HCT116 (cell line): ENCODE measurements at regions not wholly inside any gene's neighbourhood (a gene's known extent, or its start where the extent isn't known, plus 50 kb on each side); places are given as distances from the start of the nearest gene placed in this dataset.
A peak's percentile ranks its signal among the peaks of the same experiment; 100 is the strongest.

Source experiments
- ATAC-seq: fragments of 200-7000 bp; cut with Tn5 transposase; 2 replicates; pipeline ENCODE4 v1.9.1; 2020; ENCODE audit warnings: mild to moderate bottlenecking, moderate library complexity
- BruUV-seq: library from RNA; stranded (reverse); fragments of 400-500 nt; replicated peaks from 2 replicates; lab custom pipeline; 2021; lab: Mats Ljungman, UMichigan
- CTCF ChIA-PET: fragments of 300-600 bp; sonication (Branson Sonifier 250); formaldehyde crosslinking; loops from one replicate; lab custom pipeline; 2021; ENCODE audit warnings: antibody characterized with exemption; lab: Charles Lee
- POLR2A ChIA-PET: fragments of 300-600, 350-600 bp; sonication (Branson Sonifier 250); formaldehyde crosslinking; loops from one replicate; lab custom pipeline; 2021; ENCODE audit warnings: antibody characterized with exemption; lab: Charles Lee
- RAD21 ChIA-PET, 2 experiments: fragments of 300-600 bp; sonication (Branson Sonifier 250); formaldehyde crosslinking; loops; one replicate each; lab custom pipeline; 2023; ENCODE audit warnings: low total read pairs in 2 of 2; ENCODE audit not compliant: uncharacterized antibody in 2 of 2, unreplicated experiment in 2 of 2, low non-redundant PET in 1 of 2; lab: Charles Lee
- DNase-seq: peaks from one replicate; pipeline ENCODE4 v3.0.0-alpha.2; 2010; ENCODE audit warnings: low read depth, low spot score
- H2AFZ ChIP-seq: fragments of 200-600 bp; shearing (Covaris generic), sonication (generic); 2 replicates; pipeline ENCODE4 v1.6.1; 2017; ENCODE audit warnings: low read depth, mixed run types, mixed read lengths, antibody characterized with exemption, low read length; ENCODE audit not compliant: poor library complexity, severe bottlenecking
- H3K27ac ChIP-seq: 2 replicates; pipeline ENCODE4 v1.5.1; 2012; ENCODE audit warnings: low read depth, low read length
- H3K27me3 ChIP-seq: fragments of 200-600 bp; sonication (generic); 2 replicates; pipeline ENCODE4 v1.6.1; 2016; ENCODE audit warnings: mixed run types, low read length, mixed read lengths; ENCODE audit not compliant: insufficient read depth
- H3K36me3 ChIP-seq, 2 experiments: fragments of 200-500 bp in 1 of 2; fragments of 200-600 bp in 1 of 2; sonication (Bioruptor generic) in 1 of 2; sonication (generic) in 1 of 2; 2 replicates each; pipeline versions ENCODE4 v1.5.1 to v1.6.1; 2014 to 2016; ENCODE audit warnings: low read length in 2 of 2, inconsistent platforms in 1 of 2, mixed read lengths in 1 of 2, mixed run types in 1 of 2; ENCODE audit not compliant: insufficient read depth in 2 of 2, control insufficient read depth in 1 of 2
- H3K4me1 ChIP-seq, 2 experiments: fragments of 200-600 bp in 1 of 2; sonication (generic) in 1 of 2; 2 replicates each; pipeline versions ENCODE4 v1.5.1 to v1.6.1; 2012 to 2017; ENCODE audit warnings: low read length in 2 of 2, inconsistent platforms in 1 of 2, mild to moderate bottlenecking in 1 of 2, mixed read lengths in 1 of 2, mixed run types in 1 of 2, moderate library complexity in 1 of 2; ENCODE audit not compliant: insufficient read depth in 2 of 2, control insufficient read depth in 1 of 2
- H3K4me2 ChIP-seq: fragments of 200-600 bp; sonication (generic); 2 replicates; pipeline ENCODE4 v1.6.1; 2017; ENCODE audit warnings: mixed run types, low read length, mixed read lengths
- H3K4me3 ChIP-seq, 2 experiments: fragments of 200-600 bp in 1 of 2; sonication (generic) in 1 of 2; replicated peaks in 1 of 2; 2 replicates each; pipeline ENCODE4 v1.5.1; 2011 to 2016; ENCODE audit warnings: low read length in 2 of 2, control low read depth in 1 of 2, low read depth in 1 of 2, mild to moderate bottlenecking in 1 of 2, mixed read lengths in 1 of 2, mixed run types in 1 of 2
- H3K79me2 ChIP-seq: fragments of 200-600 bp; sonication (generic); 2 replicates; pipeline ENCODE4 v1.6.1; 2017; ENCODE audit warnings: mild to moderate bottlenecking, mixed run types, low read length, moderate library complexity, mixed read lengths; ENCODE audit not compliant: insufficient read depth
- H3K9ac ChIP-seq: fragments of 200-600 bp; sonication (generic); 2 replicates; pipeline ENCODE4 v1.6.1; 2016; ENCODE audit warnings: low read length, mixed read lengths
- H3K9me2 ChIP-seq: fragments of 200-600 bp; sonication (generic), shearing (Covaris generic); 2 replicates; pipeline ENCODE4 v1.6.1; 2017; ENCODE audit warnings: mixed run types, mild to moderate bottlenecking, moderate library complexity; ENCODE audit not compliant: insufficient read depth
- H3K9me3 ChIP-seq, 2 experiments: fragments of 200-500 bp in 1 of 2; fragments of 200-600 bp in 1 of 2; sonication (Bioruptor generic) in 1 of 2; sonication (generic) in 1 of 2; 2 replicates each; pipeline ENCODE4 v1.6.1; 2014 to 2017; ENCODE audit warnings: low read length in 2 of 2, mixed read lengths in 2 of 2, inconsistent platforms in 1 of 2, low read depth in 1 of 2, mild to moderate bottlenecking in 1 of 2, mixed run types in 1 of 2, moderate library complexity in 1 of 2; ENCODE audit not compliant: control insufficient read depth in 1 of 2, insufficient read depth in 1 of 2
- H4K20me1 ChIP-seq: fragments of 200-600 bp; sonication (generic), shearing (Covaris generic); 2 replicates; pipeline ENCODE4 v1.6.1; 2017; ENCODE audit warnings: mixed run types, mild to moderate bottlenecking, moderate library complexity; ENCODE audit not compliant: insufficient read depth
- CBX3 ChIP-seq: IDR thresholded peaks from 2 replicates; pipeline ENCODE4 v1.6.1; 2012; ENCODE audit warnings: low read depth
- CEBPB ChIP-seq: IDR thresholded peaks from 2 replicates; pipeline ENCODE4 v1.6.1; 2012; ENCODE audit warnings: low read depth
- EGR1 ChIP-seq: IDR thresholded peaks from 2 replicates; pipeline ENCODE4 v1.6.1; 2012; ENCODE audit warnings: low read depth
- ELF1 ChIP-seq: IDR thresholded peaks from 2 replicates; pipeline ENCODE4 v1.6.1; 2012; ENCODE audit warnings: low read depth, borderline replicate concordance
- FOSL1 ChIP-seq: IDR thresholded peaks from 2 replicates; pipeline ENCODE4 v1.6.1; 2012; ENCODE audit warnings: low read depth
- JUND ChIP-seq: IDR thresholded peaks from 2 replicates; pipeline ENCODE4 v1.6.1; 2012
- POLR2A ChIP-seq: IDR thresholded peaks from 2 replicates; pipeline ENCODE4 v1.7.0; 2011; ENCODE audit warnings: borderline replicate concordance; ENCODE audit not compliant: insufficient read depth, insufficient read length; ENCODE audit errors: extremely low read depth
- POLR2AphosphoS5 ChIP-seq: IDR thresholded peaks from 2 replicates; pipeline ENCODE4 v1.6.1; 2011; ENCODE audit warnings: mild to moderate bottlenecking, low read depth, low read length, moderate library complexity
- RAD21 ChIP-seq: IDR thresholded peaks from 2 replicates; pipeline ENCODE4 v1.6.1; 2012; ENCODE audit warnings: low read depth, mild to moderate bottlenecking
- SIN3A ChIP-seq: IDR thresholded peaks from 2 replicates; pipeline ENCODE4 v1.6.1; 2012; ENCODE audit warnings: low read depth
- SRF ChIP-seq: IDR thresholded peaks from 2 replicates; pipeline ENCODE4 v1.6.1; 2012; ENCODE audit warnings: low read depth
- YY1 ChIP-seq: IDR thresholded peaks from 2 replicates; pipeline ENCODE4 v1.6.1; 2011; ENCODE audit warnings: low read length, low read depth, moderate library complexity, mild to moderate bottlenecking; ENCODE audit not compliant: insufficient replicate concordance; ENCODE audit errors: extremely low read depth
- ZFX ChIP-seq: fragments of 450-650 bp; IDR thresholded peaks from 2 replicates; pipeline ENCODE4 v1.6.1; 2017
- ZNF274 ChIP-seq: fragments of 200-500 bp; sonication (Bioruptor generic); IDR thresholded peaks from 2 replicates; pipeline ENCODE4 v1.6.1; 2014; ENCODE audit warnings: mild to moderate bottlenecking, low read depth, low read length, inconsistent platforms
- intact Hi-C: fragments of 100-400 bp; cut with micrococcal nuclease; formaldehyde crosslinking; loops from 2 replicates; pipeline ENCODE4 v1.10.0; 2022
- TF ChIP-seq, protein P1 (sequence below): IDR thresholded peaks from 2 replicates; pipeline ENCODE4 v1.6.1; 2012
- TF ChIP-seq, protein P2 (sequence below): IDR thresholded peaks from 2 replicates; pipeline ENCODE4 v1.6.1; 2011; ENCODE audit warnings: mild to moderate bottlenecking, low read length, moderate library complexity; ENCODE audit not compliant: insufficient replicate concordance; ENCODE audit errors: extremely low read depth
- TF ChIP-seq, protein P3 (sequence below), 3 experiments: fragments of 200-600 bp in 1 of 3; sonication (generic) in 1 of 3; IDR thresholded peaks in 2 of 3; conservative IDR thresholded peaks in 1 of 3; 2 replicates each; pipeline ENCODE4 v1.5.1; 2012 to 2017; ENCODE audit warnings: low read depth in 2 of 3, low read length in 2 of 3, antibody characterized with exemption in 1 of 3, borderline replicate concordance in 1 of 3, control low read depth in 1 of 3, mild to moderate bottlenecking in 1 of 3, mixed read lengths in 1 of 3, mixed run types in 1 of 3, moderate library complexity in 1 of 3; ENCODE audit not compliant: insufficient read depth in 1 of 3

DNA sequence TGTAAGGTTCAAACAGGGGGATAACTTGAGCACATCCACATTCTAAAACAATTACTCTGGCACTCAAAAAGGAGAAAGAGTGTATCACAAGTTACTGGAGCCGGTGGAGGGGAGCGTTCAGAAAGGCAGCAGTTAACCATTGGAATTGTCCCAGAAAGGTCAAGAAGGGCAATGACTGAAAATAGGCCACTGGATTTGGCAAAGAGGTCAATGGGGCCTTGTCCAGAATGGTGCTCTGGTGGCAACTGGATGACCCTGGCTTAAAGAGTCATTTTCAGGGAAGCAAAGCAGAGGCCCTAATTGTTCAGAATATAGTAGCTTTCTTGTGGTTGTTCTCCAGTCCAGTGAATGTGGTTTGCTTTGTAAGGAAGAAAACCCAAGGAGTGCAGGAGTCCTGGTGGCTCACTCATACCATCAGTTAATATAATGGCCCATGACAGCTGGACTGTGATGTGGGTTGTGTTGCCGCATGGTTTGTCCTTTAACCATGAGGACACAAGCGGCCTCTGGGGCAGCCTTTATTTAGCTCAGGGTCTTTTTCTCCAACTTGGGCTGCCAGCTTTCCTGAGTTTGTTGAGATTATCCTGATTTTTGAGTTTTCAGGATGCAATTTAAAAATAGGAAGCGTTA lies 142.8 kb upstream of the PELI2 start:
- POLR2A ChIA-PET = no interaction called here
- TF ChIP-seq ZFX (no peak), EGR1 (no peak), CEBPB (no peak), POLR2AphosphoS5 (no peak), YY1 (no peak), FOSL1 (no peak), RAD21 (no peak)
- TF ChIP-seq, protein P1, sequence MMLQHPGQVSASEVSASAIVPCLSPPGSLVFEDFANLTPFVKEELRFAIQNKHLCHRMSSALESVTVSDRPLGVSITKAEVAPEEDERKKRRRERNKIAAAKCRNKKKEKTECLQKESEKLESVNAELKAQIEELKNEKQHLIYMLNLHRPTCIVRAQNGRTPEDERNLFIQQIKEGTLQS = no peak
- TF ChIP-seq, all 23 proteins: peak for 0
- H3K27me3 ChIP-seq = no peaks in the 10 kb centered on the region
- H3K4me2 ChIP-seq = no peak overlapping the region
- H3K4me1 ChIP-seq = peaks cover 0 to 5% of the 10 kb centered on the region in 2 experiments; a peak in 2 of 4 replicates
- no peak for DNase-seq
- H3K9ac ChIP-seq = no peak overlapping the region
- intact Hi-C loops = no loop called here
- no peaks in the 10 kb centered on the region for H3K79me2 ChIP-seq
- no peak for ATAC-seq
- RAD21 ChIA-PET = no interaction called here
- H3K9me2 ChIP-seq = no peaks in the 10 kb centered on the region
- no peaks in the 10 kb centered on the region for H3K9me3 ChIP-seq
- CTCF ChIA-PET = interaction anchor here (0.9 kb wide), 1 partner anchor 447 kb away, joined by 3 read pairs; no protein-coding TSS in a partner anchor
- no peaks in the 10 kb centered on the region for H4K20me1 ChIP-seq
- H3K4me3 ChIP-seq = no peak overlapping the region
- H2AFZ ChIP-seq = no peak overlapping the region
- no peak overlapping the region for H3K27ac ChIP-seq
- no TSS peak for BruUV-seq
- no peaks in the 10 kb centered on the region for H3K36me3 ChIP-seq

DNA sequence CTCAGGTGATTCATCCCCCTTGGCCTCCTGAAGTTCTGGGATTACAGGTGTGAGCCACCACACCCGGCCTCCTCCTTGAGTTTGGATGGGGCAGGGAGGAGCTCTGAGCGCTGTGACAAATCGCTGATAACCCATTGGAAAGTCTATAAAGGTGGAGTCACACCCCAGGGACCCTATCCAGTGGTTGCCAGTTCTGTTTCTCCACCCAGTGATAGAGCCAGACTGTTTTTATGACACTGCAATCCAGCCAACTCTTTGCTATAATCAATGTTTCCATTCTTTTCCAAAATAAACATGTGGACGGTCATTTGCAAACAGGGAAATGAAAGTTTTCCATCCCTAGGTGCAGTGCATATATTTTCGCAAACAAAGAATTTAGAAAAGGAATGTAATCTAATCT lies 142.0 kb upstream of the PELI2 start:
- ChIA-PET RAD21 (no interaction called here), POLR2A (no interaction called here), CTCF (no interaction called here)
- Histone ChIP-seq H3K27me3 (no peaks in the 10 kb centered on the region), H3K79me2 (no peaks in the 10 kb centered on the region), H3K27ac (no peak overlapping the region), H3K4me1 (peaks cover 0 to 5% of the 10 kb centered on the region in 2 experiments; a peak in 2 of 4 replicates), H3K36me3 (no peaks in the 10 kb centered on the region), H3K4me2 (peak overlapping the region; percentile 12; the same call in 1 of the 2 replicates), H3K9ac (no peak overlapping the region), H4K20me1 (no peaks in the 10 kb centered on the region), H2AFZ (no peak overlapping the region), H3K4me3 (no peak overlapping the region), H3K9me3 (no peaks in the 10 kb centered on the region), H3K9me2 (no peaks in the 10 kb centered on the region)
- no TSS peak for BruUV-seq
- ATAC-seq (peak; percentile 52; the same call in 1 of the 2 replicates), DNase-seq (peak; percentile 4)
- intact Hi-C loops = no loop called here
- TF ChIP-seq POLR2A (no peak), ZNF274 (no peak), CBX3 (no peak), SRF (no peak), ELF1 (no peak), JUND (no peak), SIN3A (no peak), YY1 (no peak), RAD21 (no peak), CEBPB (no peak)
- TF ChIP-seq, protein P1 = no peak
- TF ChIP-seq, protein P2, sequence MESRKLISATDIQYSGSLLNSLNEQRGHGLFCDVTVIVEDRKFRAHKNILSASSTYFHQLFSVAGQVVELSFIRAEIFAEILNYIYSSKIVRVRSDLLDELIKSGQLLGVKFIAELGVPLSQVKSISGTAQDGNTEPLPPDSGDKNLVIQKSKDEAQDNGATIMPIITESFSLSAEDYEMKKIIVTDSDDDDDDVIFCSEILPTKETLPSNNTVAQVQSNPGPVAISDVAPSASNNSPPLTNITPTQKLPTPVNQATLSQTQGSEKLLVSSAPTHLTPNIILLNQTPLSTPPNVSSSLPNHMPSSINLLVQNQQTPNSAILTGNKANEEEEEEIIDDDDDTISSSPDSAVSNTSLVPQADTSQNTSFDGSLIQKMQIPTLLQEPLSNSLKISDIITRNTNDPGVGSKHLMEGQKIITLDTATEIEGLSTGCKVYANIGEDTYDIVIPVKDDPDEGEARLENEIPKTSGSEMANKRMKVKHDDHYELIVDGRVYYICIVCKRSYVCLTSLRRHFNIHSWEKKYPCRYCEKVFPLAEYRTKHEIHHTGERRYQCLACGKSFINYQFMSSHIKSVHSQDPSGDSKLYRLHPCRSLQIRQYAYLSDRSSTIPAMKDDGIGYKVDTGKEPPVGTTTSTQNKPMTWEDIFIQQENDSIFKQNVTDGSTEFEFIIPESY = no peak
- TF ChIP-seq, protein P3, sequence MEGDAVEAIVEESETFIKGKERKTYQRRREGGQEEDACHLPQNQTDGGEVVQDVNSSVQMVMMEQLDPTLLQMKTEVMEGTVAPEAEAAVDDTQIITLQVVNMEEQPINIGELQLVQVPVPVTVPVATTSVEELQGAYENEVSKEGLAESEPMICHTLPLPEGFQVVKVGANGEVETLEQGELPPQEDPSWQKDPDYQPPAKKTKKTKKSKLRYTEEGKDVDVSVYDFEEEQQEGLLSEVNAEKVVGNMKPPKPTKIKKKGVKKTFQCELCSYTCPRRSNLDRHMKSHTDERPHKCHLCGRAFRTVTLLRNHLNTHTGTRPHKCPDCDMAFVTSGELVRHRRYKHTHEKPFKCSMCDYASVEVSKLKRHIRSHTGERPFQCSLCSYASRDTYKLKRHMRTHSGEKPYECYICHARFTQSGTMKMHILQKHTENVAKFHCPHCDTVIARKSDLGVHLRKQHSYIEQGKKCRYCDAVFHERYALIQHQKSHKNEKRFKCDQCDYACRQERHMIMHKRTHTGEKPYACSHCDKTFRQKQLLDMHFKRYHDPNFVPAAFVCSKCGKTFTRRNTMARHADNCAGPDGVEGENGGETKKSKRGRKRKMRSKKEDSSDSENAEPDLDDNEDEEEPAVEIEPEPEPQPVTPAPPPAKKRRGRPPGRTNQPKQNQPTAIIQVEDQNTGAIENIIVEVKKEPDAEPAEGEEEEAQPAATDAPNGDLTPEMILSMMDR (IDR thresholded peaks at IDR 0.05 in 2 of 3, conservative IDR thresholded peaks at IDR 0.05 in 1 of 3; ENCODE audit: borderline replicate concordance in 1 of 3, insufficient read depth in 1 of 3, low read depth in 2 of 3, low read length in 2 of 3) = no peak
